ENCODE measurements at regions not wholly inside any gene's neighbourhood (a gene's known extent, or its start where the extent isn't known, plus 50 kb on each side); places are given as distances from the start of the nearest gene placed in this dataset.

DNA sequence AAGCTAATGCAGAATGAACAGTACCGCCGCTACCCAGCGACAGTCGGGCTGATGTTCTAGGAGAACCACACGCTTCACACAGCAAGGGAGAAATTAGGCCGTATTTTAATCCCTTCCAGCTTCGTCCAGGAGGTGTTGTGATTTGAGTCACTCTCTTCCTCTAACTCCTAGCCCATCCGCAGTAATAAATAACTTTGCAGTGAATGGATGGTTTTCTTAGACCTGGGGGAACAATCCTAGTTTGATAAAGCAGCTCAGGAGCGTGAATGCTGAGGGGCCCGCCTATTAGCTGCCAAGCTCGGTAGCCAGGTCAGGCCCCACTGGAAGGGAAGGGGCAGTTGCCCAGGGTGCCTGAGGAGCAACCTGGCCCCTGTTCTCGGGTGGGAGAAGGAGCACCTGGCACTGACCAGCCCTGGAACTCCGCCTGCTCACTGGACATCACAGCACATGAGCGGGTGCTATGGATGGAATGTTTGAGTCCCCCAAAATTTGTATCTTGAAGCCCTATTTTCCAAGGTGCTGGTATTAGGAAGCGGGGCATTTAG is 146.0 kb upstream of the AFDN start:
- no peak overlapping the region for H3K4me3 ChIP-seq (replicated peaks in 1 of 4; ENCODE audit: control extremely low read depth in 1 of 4, insufficient read depth in 1 of 4, low read depth in 3 of 4, low read length in 4 of 4)
- TF ChIP-seq, protein P1, sequence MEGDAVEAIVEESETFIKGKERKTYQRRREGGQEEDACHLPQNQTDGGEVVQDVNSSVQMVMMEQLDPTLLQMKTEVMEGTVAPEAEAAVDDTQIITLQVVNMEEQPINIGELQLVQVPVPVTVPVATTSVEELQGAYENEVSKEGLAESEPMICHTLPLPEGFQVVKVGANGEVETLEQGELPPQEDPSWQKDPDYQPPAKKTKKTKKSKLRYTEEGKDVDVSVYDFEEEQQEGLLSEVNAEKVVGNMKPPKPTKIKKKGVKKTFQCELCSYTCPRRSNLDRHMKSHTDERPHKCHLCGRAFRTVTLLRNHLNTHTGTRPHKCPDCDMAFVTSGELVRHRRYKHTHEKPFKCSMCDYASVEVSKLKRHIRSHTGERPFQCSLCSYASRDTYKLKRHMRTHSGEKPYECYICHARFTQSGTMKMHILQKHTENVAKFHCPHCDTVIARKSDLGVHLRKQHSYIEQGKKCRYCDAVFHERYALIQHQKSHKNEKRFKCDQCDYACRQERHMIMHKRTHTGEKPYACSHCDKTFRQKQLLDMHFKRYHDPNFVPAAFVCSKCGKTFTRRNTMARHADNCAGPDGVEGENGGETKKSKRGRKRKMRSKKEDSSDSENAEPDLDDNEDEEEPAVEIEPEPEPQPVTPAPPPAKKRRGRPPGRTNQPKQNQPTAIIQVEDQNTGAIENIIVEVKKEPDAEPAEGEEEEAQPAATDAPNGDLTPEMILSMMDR (conservative IDR thresholded peaks at IDR 0.05 in 1 of 2, IDR thresholded peaks at IDR 0.05 in 1 of 2; ENCODE audit: low read depth in 1 of 2, low read length in 2 of 2), result no peak
- TF ChIP-seq EZH2 (IDR thresholded peaks at IDR 0.05; ENCODE audit: low read length, missing control alignments), result no peak
- no peaks in the 10 kb centered on the region for H3K9me3 ChIP-seq (ENCODE audit: control insufficient read depth, insufficient read depth, low read depth, low read length)

GRCh38 chr6:167682125-167682524 is 144.6 kb upstream of the AFDN start:
- H3K4me2 ChIP-seq (ENCODE audit: extremely low read depth, insufficient read depth, low read length), result no peak overlapping the region
- no peak overlapping the region for H2AFZ ChIP-seq (ENCODE audit: low read length)
- H3K4me3 ChIP-seq (replicated peaks in 1 of 4; ENCODE audit: control extremely low read depth in 1 of 4, insufficient read depth in 1 of 4, low read depth in 3 of 4, low read length in 4 of 4), result no peak overlapping the region
- no peaks in the 10 kb centered on the region for H3K27me3 ChIP-seq (ENCODE audit: control insufficient read depth, insufficient read depth, low read length)
- no peaks in the 10 kb centered on the region for H3K36me3 ChIP-seq (ENCODE audit: control insufficient read depth, insufficient read depth, low read length)
- H3K9me3 ChIP-seq (ENCODE audit: control insufficient read depth, insufficient read depth, low read depth, low read length), result no peaks in the 10 kb centered on the region
- H3K27ac ChIP-seq (ENCODE audit: insufficient read depth, low read length), result no peak overlapping the region
- TF ChIP-seq EZH2 (IDR thresholded peaks at IDR 0.05; ENCODE audit: low read length, missing control alignments), result no peak
- TF ChIP-seq, protein P1 (conservative IDR thresholded peaks at IDR 0.05 in 1 of 2, IDR thresholded peaks at IDR 0.05 in 1 of 2; ENCODE audit: low read depth in 1 of 2, low read length in 2 of 2), result no peak
- no peaks in the 10 kb centered on the region for H3K4me1 ChIP-seq (ENCODE audit: control insufficient read depth, extremely low read depth, insufficient read depth, low read length)
- no peak overlapping the region for H3K9ac ChIP-seq (ENCODE audit: insufficient read depth, low read length)
- DNase-seq (ENCODE audit: low read depth in 2 of 2), result no peak
- no peaks in the 10 kb centered on the region for H3K79me2 ChIP-seq (ENCODE audit: control insufficient read depth, insufficient read depth, low read length)
- H4K20me1 ChIP-seq (ENCODE audit: control insufficient read depth, extremely low read depth, insufficient read depth, low read length), result no peaks in the 10 kb centered on the region

More for the DNA sequence above, 146.0 kb upstream of the AFDN start:
- no peaks in the 10 kb centered on the region for H3K36me3 ChIP-seq (ENCODE audit: control insufficient read depth, insufficient read depth, low read length)
- H2AFZ ChIP-seq (ENCODE audit: low read length), result no peak overlapping the region
- DNase-seq (ENCODE audit: low read depth in 2 of 2), result no peak
- H3K79me2 ChIP-seq (ENCODE audit: control insufficient read depth, insufficient read depth, low read length), result no peaks in the 10 kb centered on the region
- H3K27ac ChIP-seq (ENCODE audit: insufficient read depth, low read length), result no peak overlapping the region
- H3K9ac ChIP-seq (ENCODE audit: insufficient read depth, low read length), result no peak overlapping the region
- no peaks in the 10 kb centered on the region for H3K4me1 ChIP-seq (ENCODE audit: control insufficient read depth, extremely low read depth, insufficient read depth, low read length)
- H3K4me2 ChIP-seq (ENCODE audit: extremely low read depth, insufficient read depth, low read length), result no peak overlapping the region
- no peaks in the 10 kb centered on the region for H3K27me3 ChIP-seq (ENCODE audit: control insufficient read depth, insufficient read depth, low read length)
- H4K20me1 ChIP-seq (ENCODE audit: control insufficient read depth, extremely low read depth, insufficient read depth, low read length), result no peaks in the 10 kb centered on the region

GRCh38 chr6:167682546-167683027 is 144.1 kb upstream of the AFDN start:
- no peaks in the 10 kb centered on the region for H3K4me1 ChIP-seq (ENCODE audit: control insufficient read depth, extremely low read depth, insufficient read depth, low read length)
- no peaks in the 10 kb centered on the region for H3K27me3 ChIP-seq (ENCODE audit: control insufficient read depth, insufficient read depth, low read length)
- no peak overlapping the region for H3K27ac ChIP-seq (ENCODE audit: insufficient read depth, low read length)
- no peak overlapping the region for H3K4me3 ChIP-seq (replicated peaks in 1 of 4; ENCODE audit: control extremely low read depth in 1 of 4, insufficient read depth in 1 of 4, low read depth in 3 of 4, low read length in 4 of 4)
- no peak for DNase-seq (ENCODE audit: low read depth in 2 of 2)
- H3K4me2 ChIP-seq (ENCODE audit: extremely low read depth, insufficient read depth, low read length), result no peak overlapping the region
- H3K36me3 ChIP-seq (ENCODE audit: control insufficient read depth, insufficient read depth, low read length), result no peaks in the 10 kb centered on the region
- no peaks in the 10 kb centered on the region for H3K9me3 ChIP-seq (ENCODE audit: control insufficient read depth, insufficient read depth, low read depth, low read length)
- TF ChIP-seq, protein P1 (conservative IDR thresholded peaks at IDR 0.05 in 1 of 2, IDR thresholded peaks at IDR 0.05 in 1 of 2; ENCODE audit: low read depth in 1 of 2, low read length in 2 of 2), result no peak
- TF ChIP-seq EZH2 (IDR thresholded peaks at IDR 0.05; ENCODE audit: low read length, missing control alignments), result no peak
- H2AFZ ChIP-seq (ENCODE audit: low read length), result no peak overlapping the region
- no peaks in the 10 kb centered on the region for H3K79me2 ChIP-seq (ENCODE audit: control insufficient read depth, insufficient read depth, low read length)
- H4K20me1 ChIP-seq (ENCODE audit: control insufficient read depth, extremely low read depth, insufficient read depth, low read length), result no peaks in the 10 kb centered on the region
- H3K9ac ChIP-seq (ENCODE audit: insufficient read depth, low read length), result no peak overlapping the region

Data from fibroblast of lung (primary cell).